AG09309 (cell line): ENCODE measurements at regions not wholly inside any gene's neighbourhood (a gene's known extent, or its start where the extent isn't known, plus 50 kb on each side); places are given as distances from the start of the nearest gene placed in this dataset.

Source experiments
- DNase-seq: peaks from one replicate; pipeline ENCODE4 v3.0.0-alpha.2; 2010; ENCODE audit warnings: low read depth
- H3K4me3 ChIP-seq: 2 replicates; pipeline ENCODE4 v1.5.1; 2011; ENCODE audit warnings: mild to moderate bottlenecking, low read depth, low read length, moderate library complexity; ENCODE audit not compliant: control insufficient read depth
- TF ChIP-seq, protein P1 (sequence below): IDR thresholded peaks from 2 replicates; pipeline ENCODE4 v1.5.1; 2011; ENCODE audit warnings: mild to moderate bottlenecking, low read depth, low read length, inconsistent platforms; ENCODE audit not compliant: insufficient read depth, control insufficient read depth; ENCODE audit errors: missing control alignments

DNA sequence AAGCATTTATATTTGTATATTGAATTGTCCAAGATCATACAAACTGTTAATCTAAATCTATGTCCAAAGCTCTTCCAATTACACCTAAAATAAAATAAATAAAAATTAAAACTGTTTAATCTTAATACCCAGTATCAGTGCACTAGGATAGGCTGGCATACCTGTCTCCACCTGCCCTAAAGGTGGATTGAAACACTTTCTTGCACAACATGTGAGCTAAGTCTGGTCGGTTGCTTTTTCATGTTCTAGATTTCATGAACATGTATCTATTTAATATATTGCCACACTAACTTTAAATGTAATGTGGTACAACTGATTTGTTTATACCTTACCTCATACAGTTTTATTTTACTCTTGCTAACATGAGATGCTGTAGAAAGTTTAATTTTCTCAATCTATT, 193.0 kb downstream of the VGLL3 start:
- TF ChIP-seq, protein P1, sequence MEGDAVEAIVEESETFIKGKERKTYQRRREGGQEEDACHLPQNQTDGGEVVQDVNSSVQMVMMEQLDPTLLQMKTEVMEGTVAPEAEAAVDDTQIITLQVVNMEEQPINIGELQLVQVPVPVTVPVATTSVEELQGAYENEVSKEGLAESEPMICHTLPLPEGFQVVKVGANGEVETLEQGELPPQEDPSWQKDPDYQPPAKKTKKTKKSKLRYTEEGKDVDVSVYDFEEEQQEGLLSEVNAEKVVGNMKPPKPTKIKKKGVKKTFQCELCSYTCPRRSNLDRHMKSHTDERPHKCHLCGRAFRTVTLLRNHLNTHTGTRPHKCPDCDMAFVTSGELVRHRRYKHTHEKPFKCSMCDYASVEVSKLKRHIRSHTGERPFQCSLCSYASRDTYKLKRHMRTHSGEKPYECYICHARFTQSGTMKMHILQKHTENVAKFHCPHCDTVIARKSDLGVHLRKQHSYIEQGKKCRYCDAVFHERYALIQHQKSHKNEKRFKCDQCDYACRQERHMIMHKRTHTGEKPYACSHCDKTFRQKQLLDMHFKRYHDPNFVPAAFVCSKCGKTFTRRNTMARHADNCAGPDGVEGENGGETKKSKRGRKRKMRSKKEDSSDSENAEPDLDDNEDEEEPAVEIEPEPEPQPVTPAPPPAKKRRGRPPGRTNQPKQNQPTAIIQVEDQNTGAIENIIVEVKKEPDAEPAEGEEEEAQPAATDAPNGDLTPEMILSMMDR: no peak
- no peak overlapping the region for H3K4me3 ChIP-seq
- DNase-seq: no peak

DNA sequence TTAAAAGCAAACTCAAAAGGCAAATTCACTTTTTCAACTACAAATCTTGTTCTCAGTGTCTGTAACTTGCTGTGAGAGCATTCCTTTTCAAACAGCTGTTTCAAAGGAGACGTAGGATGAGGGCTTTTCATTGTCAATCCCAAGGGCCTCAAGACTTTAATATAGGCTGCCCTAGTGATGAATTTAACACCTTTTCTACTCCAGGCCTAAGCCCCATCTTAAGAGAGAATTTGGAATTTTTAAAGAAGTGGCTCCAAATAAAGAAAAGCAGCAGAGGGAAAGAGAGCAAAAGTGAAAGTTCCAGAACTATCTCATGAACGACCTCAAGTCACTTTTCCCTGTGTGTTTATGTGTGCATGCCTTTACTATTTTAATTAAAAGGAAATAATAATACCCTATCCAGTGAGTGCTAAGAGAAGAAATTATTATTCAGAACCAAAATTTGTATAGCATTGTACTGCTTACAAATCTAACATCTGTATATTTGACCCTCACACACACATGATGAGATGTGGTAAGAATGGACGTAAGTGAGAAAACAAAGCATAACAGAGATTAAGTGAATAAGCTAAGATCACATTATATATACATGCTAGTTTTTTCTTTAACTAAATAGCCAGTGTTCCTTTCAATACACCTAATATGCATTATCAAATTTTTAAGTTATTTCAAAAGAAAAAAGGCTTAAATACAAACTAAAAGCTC, 196.4 kb downstream of the VGLL3 start:
- TF ChIP-seq, protein P1: no peak
- DNase-seq: no peak
- H3K4me3 ChIP-seq: no peak overlapping the region; the same call in 1 of the 2 replicates

DNA sequence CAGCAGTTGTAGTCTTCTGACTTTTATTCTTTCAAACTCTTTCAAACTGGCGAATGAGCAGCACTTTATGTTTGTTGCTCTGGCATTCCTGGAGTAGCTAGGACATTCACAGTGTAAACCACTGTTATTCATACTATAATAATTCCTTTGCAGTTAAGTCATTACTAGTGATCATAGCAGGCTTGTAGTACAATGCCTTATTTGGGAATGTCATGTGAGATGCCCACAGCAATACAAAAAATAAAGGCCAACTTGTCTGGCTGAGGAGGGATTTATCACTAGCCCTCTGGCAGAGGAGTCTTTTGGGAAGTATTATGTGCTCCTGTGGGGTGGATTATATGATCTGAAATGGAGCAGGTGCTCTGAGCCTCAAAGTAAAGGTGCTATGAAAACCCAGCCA, 197.2 kb downstream of the VGLL3 start:
- TF ChIP-seq, protein P1: no peak
- H3K4me3 ChIP-seq: no peak overlapping the region
- peak; percentile 90 for DNase-seq

DNA sequence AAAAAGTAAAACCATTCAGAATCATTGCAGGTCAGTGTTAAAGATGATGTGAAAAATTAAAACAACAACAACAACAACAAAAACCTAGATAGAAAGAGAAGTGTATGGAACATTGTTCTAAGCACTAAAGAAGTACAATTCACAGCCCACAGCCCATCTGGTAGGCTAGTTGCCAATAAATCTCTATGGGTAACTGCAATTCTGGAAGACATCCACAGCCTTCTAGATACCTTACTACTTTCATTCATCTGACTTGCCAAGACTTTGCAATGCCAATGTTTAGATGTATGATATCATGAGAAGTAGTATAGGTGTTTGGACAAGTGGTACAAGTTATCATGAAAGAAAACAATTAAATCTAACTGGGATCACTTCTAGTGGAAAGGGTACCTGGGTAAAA, 198.6 kb downstream of the VGLL3 start:
- TF ChIP-seq, protein P1: no peak
- no peak overlapping the region for H3K4me3 ChIP-seq
- no peak for DNase-seq

DNA sequence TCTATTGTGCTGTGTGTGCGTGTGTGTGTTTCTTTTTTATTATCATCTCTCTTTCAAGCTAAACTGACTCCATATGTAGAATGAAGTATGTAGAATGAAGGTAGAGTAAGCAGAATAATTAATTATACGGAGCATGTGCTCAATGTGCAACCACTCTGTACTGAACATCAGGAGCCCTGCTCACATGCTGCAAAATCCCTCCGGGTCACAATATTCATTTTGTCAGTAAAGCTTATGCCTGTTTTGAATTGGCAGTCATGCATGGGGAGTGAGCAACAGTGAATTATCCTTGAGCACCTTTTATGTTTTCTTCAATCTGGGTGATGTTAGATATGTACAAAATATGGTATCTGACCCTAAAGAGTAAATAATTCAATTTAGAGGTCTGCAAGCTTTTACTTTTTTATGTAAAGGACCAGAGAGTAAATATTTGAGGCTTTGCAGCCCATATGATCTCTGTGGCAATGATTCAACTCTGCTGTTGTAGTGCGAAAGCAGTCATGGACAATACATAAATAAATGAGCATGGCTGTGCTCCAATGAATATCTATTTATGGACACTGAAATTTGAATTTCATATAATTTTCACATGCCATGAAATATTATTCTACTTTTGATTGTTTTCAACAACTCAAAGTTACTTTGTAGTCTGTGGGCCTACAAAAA, 199.9 kb downstream of the VGLL3 start:
- DNase-seq: no peak
- TF ChIP-seq, protein P1: no peak
- H3K4me3 ChIP-seq: no peak overlapping the region

DNA sequence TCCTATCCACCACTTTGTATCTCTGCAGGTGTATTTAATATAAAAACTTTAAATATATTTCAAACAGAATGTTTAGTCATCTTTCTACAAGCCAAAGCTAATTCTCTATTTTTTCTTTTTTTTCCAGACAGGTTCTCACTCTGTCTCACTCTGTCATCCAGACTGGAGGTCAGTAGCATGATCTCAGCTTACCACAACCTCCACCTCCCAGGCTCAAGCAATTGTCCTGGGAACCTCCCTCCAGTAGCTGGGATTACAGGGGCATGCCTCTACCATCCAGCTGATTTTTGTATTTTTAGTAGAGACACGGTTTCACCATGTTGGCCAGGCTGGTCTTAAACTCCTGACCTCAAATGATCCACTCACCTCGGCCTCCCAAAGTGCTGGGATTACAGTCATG, 202.6 kb downstream of the VGLL3 start:
- TF ChIP-seq, protein P1: no peak
- no peak for DNase-seq
- no peak overlapping the region for H3K4me3 ChIP-seq
